H1 (cell line): ENCODE measurements at regions not wholly inside any gene's neighbourhood (a gene's known extent, or its start where the extent isn't known, plus 50 kb on each side); places are given as distances from the start of the nearest gene placed in this dataset.

ENCODE experiments used
- CTCF ChIA-PET: fragments of 300-600 bp; sonication (Branson Sonifier 250); formaldehyde crosslinking; loops from one replicate; lab custom pipeline; 2021; ENCODE audit not compliant: partially characterized antibody; lab: Charles Lee
- POLR2A ChIA-PET: fragments of 300-600 bp; sonication (Branson Sonifier 250); formaldehyde crosslinking; loops from one replicate; lab custom pipeline; 2021; ENCODE audit warnings: inconsistent platforms; ENCODE audit not compliant: partially characterized antibody; lab: Charles Lee
- DNase-seq, 2 experiments: peaks; one replicate each; pipeline versions ENCODE4 v3.0.0 to v3.0.0-alpha.2; 2010 to 2022; ENCODE audit warnings: low spot score in 2 of 2, low read depth in 1 of 2, mixed read lengths in 1 of 2
- FAIRE-seq: peaks from 2 replicates; lab custom pipeline; 2011; peaks lifted over from hg19 to GRCh38; lab: Jason Lieb, UNC
- H2AFZ ChIP-seq: 2 replicates; pipeline ENCODE4 v1.8.1; 2012; ENCODE audit warnings: low read length, inconsistent platforms
- H2AK5ac ChIP-seq: 2 replicates; pipeline ENCODE4 v1.6.1; 2013; ENCODE audit warnings: low read depth, low read length
- H2BK120ac ChIP-seq: replicated peaks from 2 replicates; pipeline ENCODE3; 2013; ENCODE audit warnings: low read depth, low read length, inconsistent platforms
- H2BK12ac ChIP-seq: 2 replicates; pipeline ENCODE4 v1.6.1; 2013; ENCODE audit warnings: low read depth, low read length
- H2BK15ac ChIP-seq: 2 replicates; pipeline ENCODE4 v1.6.1; 2013; ENCODE audit warnings: low read length
- H2BK20ac ChIP-seq: 2 replicates; pipeline ENCODE4 v1.6.1; 2013; ENCODE audit warnings: low read length
- H2BK5ac ChIP-seq: 2 replicates; pipeline ENCODE4 v1.6.1; 2013; ENCODE audit warnings: low read depth, low read length
- H3K14ac ChIP-seq: 2 replicates; pipeline ENCODE4 v1.6.1; 2013; ENCODE audit warnings: inconsistent platforms; ENCODE audit not compliant: insufficient read length
- H3K18ac ChIP-seq: 2 replicates; pipeline ENCODE4 v1.6.1; 2013; ENCODE audit warnings: low read length; ENCODE audit errors: extremely low read depth
- H3K23ac ChIP-seq: 2 replicates; pipeline ENCODE4 v1.6.1; 2013; ENCODE audit warnings: inconsistent platforms; ENCODE audit not compliant: insufficient read length
- H3K23me2 ChIP-seq: 2 replicates; pipeline ENCODE4 v1.6.1; 2013; ENCODE audit warnings: low read depth, low read length
- H3K27ac ChIP-seq: 2 replicates; pipeline ENCODE4 v1.6.1; 2011; ENCODE audit warnings: low read depth, low read length, inconsistent platforms
- H3K27me3 ChIP-seq, 4 experiments: replicated peaks in 1 of 4; 1 replicate in 1 of 4; 2 replicates in 3 of 4; pipeline versions ENCODE4 v1.6.1 to v1.8.1; 2011 to 2013; ENCODE audit warnings: low read length in 3 of 4, mild to moderate bottlenecking in 3 of 4, inconsistent platforms in 2 of 4, mixed read lengths in 2 of 4, moderate library complexity in 1 of 4; ENCODE audit not compliant: control insufficient read depth in 3 of 4, insufficient read depth in 3 of 4; ENCODE audit errors: extremely low read depth in 1 of 4
- H3K36me3 ChIP-seq, 4 experiments: 2 replicates each; pipeline versions ENCODE4 v1.6.1 to v1.8.1; 2011 to 2013; ENCODE audit warnings: mild to moderate bottlenecking in 4 of 4, low read length in 3 of 4, moderate library complexity in 2 of 4, control low read depth in 1 of 4, inconsistent platforms in 1 of 4; ENCODE audit not compliant: insufficient read depth in 4 of 4, control insufficient read depth in 2 of 4
- H3K4ac ChIP-seq: replicated peaks from 2 replicates; pipeline ENCODE3; 2013; ENCODE audit warnings: low read length, low read depth, mixed read lengths, inconsistent platforms; ENCODE audit not compliant: insufficient read length
- H3K4me1 ChIP-seq, 4 experiments: replicated peaks in 1 of 4; 1 replicate in 1 of 4; 2 replicates in 3 of 4; pipeline versions ENCODE4 v1.6.1 to v1.8.1; 2011 to 2013; ENCODE audit warnings: low read length in 3 of 4, inconsistent platforms in 2 of 4, mixed read lengths in 1 of 4; ENCODE audit not compliant: insufficient read depth in 4 of 4, control insufficient read depth in 3 of 4
- H3K4me2 ChIP-seq, 2 experiments: 2 replicates each; pipeline versions ENCODE4 v1.6.1 to v1.8.1; 2011 to 2013; ENCODE audit warnings: low read depth in 2 of 2, low read length in 2 of 2, control low read depth in 1 of 2, inconsistent platforms in 1 of 2, mild to moderate bottlenecking in 1 of 2; ENCODE audit not compliant: insufficient read depth in 1 of 2
- H3K4me3 ChIP-seq, 4 experiments: fragments of 200-600, 300-600 bp in 1 of 4; sonication (generic), shearing (Covaris generic), sonication (Bioruptor Twin) in 1 of 4; 2 replicates each; pipeline versions ENCODE4 v1.5.1 to v1.8.1; 2011 to 2016; ENCODE audit warnings: low read length in 4 of 4, low read depth in 3 of 4, control low read depth in 2 of 4, inconsistent platforms in 2 of 4, mild to moderate bottlenecking in 2 of 4, mixed read lengths in 1 of 4, moderate library complexity in 1 of 4; ENCODE audit not compliant: insufficient read depth in 2 of 4; ENCODE audit errors: extremely low read depth in 1 of 4
- H3K56ac ChIP-seq: replicated peaks from 2 replicates; pipeline ENCODE3; 2013; ENCODE audit warnings: low read depth, mild to moderate bottlenecking, mixed read lengths, low read length, inconsistent platforms; ENCODE audit not compliant: insufficient read length
- H3K79me1 ChIP-seq: 2 replicates; pipeline ENCODE4 v1.6.1; 2013; ENCODE audit warnings: low read depth, low read length, control low read depth
- H3K79me2 ChIP-seq, 2 experiments: 2 replicates each; pipeline versions ENCODE4 v1.6.1 to v1.8.1; 2012 to 2013; ENCODE audit warnings: low read length in 2 of 2, mild to moderate bottlenecking in 2 of 2, inconsistent platforms in 1 of 2; ENCODE audit not compliant: insufficient read depth in 2 of 2, control insufficient read depth in 1 of 2
- H3K9ac ChIP-seq, 4 experiments: replicated peaks in 1 of 4; 1 replicate in 1 of 4; 2 replicates in 3 of 4; pipeline versions ENCODE4 v1.6.1 to v1.8.1; 2011 to 2013; ENCODE audit warnings: low read depth in 3 of 4, low read length in 3 of 4, control low read depth in 2 of 4, mild to moderate bottlenecking in 2 of 4, moderate library complexity in 2 of 4, inconsistent platforms in 1 of 4; ENCODE audit errors: extremely low read depth in 1 of 4
- H3K9me3 ChIP-seq, 2 experiments: 2 replicates each; pipeline versions ENCODE4 v1.6.1 to v1.8.1; 2012 to 2013; ENCODE audit warnings: mild to moderate bottlenecking in 2 of 2, moderate library complexity in 2 of 2, control low read depth in 1 of 2, inconsistent platforms in 1 of 2, low read depth in 1 of 2, low read length in 1 of 2, mixed read lengths in 1 of 2; ENCODE audit not compliant: insufficient read depth in 2 of 2
- H4K20me1 ChIP-seq, 2 experiments: replicated peaks in 1 of 2; 2 replicates each; pipeline versions ENCODE3 to v1.8.1; 2011 to 2013; ENCODE audit warnings: inconsistent platforms in 2 of 2, low read length in 2 of 2, mild to moderate bottlenecking in 1 of 2; ENCODE audit not compliant: insufficient read depth in 2 of 2, control insufficient read depth in 1 of 2
- H4K5ac ChIP-seq: 2 replicates; pipeline ENCODE4 v1.6.1; 2013; ENCODE audit warnings: low read length, low read depth, mixed read lengths, inconsistent platforms; ENCODE audit not compliant: insufficient read length
- H4K8ac ChIP-seq: 2 replicates; pipeline ENCODE4 v1.8.0; 2013; ENCODE audit warnings: mild to moderate bottlenecking, moderate library complexity, low read length, inconsistent platforms; ENCODE audit not compliant: insufficient read depth; ENCODE audit errors: extremely low read depth
- H4K91ac ChIP-seq: replicated peaks from 2 replicates; pipeline ENCODE3; 2013; ENCODE audit warnings: low read length, mixed read lengths, inconsistent platforms; ENCODE audit not compliant: insufficient read length
- BACH1 ChIP-seq: IDR thresholded peaks from 2 replicates; pipeline ENCODE4 v1.6.1; 2012; ENCODE audit warnings: low read length, improper control_type of control experiment
- CBX5 ChIP-seq: fragments of 300-800, 300-1000 bp; sonication (generic); IDR thresholded peaks from 2 replicates; pipeline ENCODE4 v1.7.1; 2016; ENCODE audit warnings: antibody characterized with exemption, low read length, low read depth
- KDM4A ChIP-seq: IDR thresholded peaks from one replicate; pipeline ENCODE4 v1.7.1; 2012; ENCODE audit warnings: low read depth, mild to moderate bottlenecking, moderate library complexity, low read length, inconsistent platforms; ENCODE audit not compliant: severe bottlenecking
- NANOG ChIP-seq: IDR thresholded peaks from 2 replicates; pipeline ENCODE4 v1.6.1; 2011; ENCODE audit warnings: low read length, low read depth, mild to moderate bottlenecking, inconsistent platforms; ENCODE audit not compliant: insufficient read depth, poor library complexity, severe bottlenecking
- NRF1 ChIP-seq: IDR thresholded peaks from 2 replicates; pipeline ENCODE4 v1.6.1; 2011; ENCODE audit warnings: mild to moderate bottlenecking, low read depth, low read length, improper control_type of control experiment
- POLR2AphosphoS5 ChIP-seq: IDR thresholded peaks from 2 replicates; pipeline ENCODE4 v1.6.1; 2011; ENCODE audit warnings: low read depth, low read length
- RAD21 ChIP-seq, 2 experiments: IDR thresholded peaks in 1 of 2; conservative IDR thresholded peaks in 1 of 2; 2 replicates each; pipeline ENCODE4 v1.6.1; 2011; ENCODE audit warnings: low read depth in 2 of 2, low read length in 2 of 2, improper control_type of control experiment in 1 of 2, inconsistent platforms in 1 of 2, mild to moderate bottlenecking in 1 of 2, moderate library complexity in 1 of 2
- RNF2 ChIP-seq: fragments of 200-900, 300-1000 bp; sonication (generic); IDR thresholded peaks from 2 replicates; pipeline ENCODE4 v1.7.1; 2016; ENCODE audit warnings: borderline replicate concordance, low read depth, mild to moderate bottlenecking, antibody characterized with exemption, low read length; ENCODE audit not compliant: poor library complexity, severe bottlenecking; ENCODE audit errors: missing control alignments
- SAP30 ChIP-seq: fragments of 300-600 bp; sonication (generic); IDR thresholded peaks from 2 replicates; pipeline ENCODE4 v1.7.1; 2012; ENCODE audit warnings: low read length, moderate library complexity, mild to moderate bottlenecking, inconsistent platforms; ENCODE audit not compliant: insufficient read depth, insufficient replicate concordance
- SIN3A ChIP-seq, 2 experiments: IDR thresholded peaks in 1 of 2; conservative IDR thresholded peaks in 1 of 2; 2 replicates each; pipeline ENCODE4 v1.6.1; 2011 to 2012; ENCODE audit warnings: low read length in 2 of 2, improper control_type of control experiment in 1 of 2, low read depth in 1 of 2, mild to moderate bottlenecking in 1 of 2
- SIRT6 ChIP-seq: IDR thresholded peaks from one replicate; pipeline ENCODE4 v1.7.1; 2012; ENCODE audit warnings: low read length, inconsistent platforms
- TAF1 ChIP-seq: IDR thresholded peaks from 2 replicates; pipeline ENCODE4 v1.6.1; 2011; ENCODE audit warnings: mild to moderate bottlenecking, low read depth, low read length
- WGBS, 2 experiments: shearing (Covaris generic) in 1 of 2; methylation state at CpG; one replicate each; pipeline versions ENCODE4 v1.1.6 to v1.1.7; 2013 to 2015; ENCODE audit warnings: low lambda C conversion rate in 2 of 2, mixed read lengths in 2 of 2, inconsistent platforms in 1 of 2, low coverage in 1 of 2, missing lambda C conversion rate in 1 of 2; ENCODE audit not compliant: insufficient replicate concordance in 2 of 2, insufficient coverage in 1 of 2, insufficient read length in 1 of 2; ENCODE audit errors: extremely low coverage in 1 of 2, missing lambda C conversion rate in 1 of 2; 5-methylcytosine and 5-hydroxymethylcytosine counted together
- TF ChIP-seq, protein P1 (sequence below): IDR thresholded peaks from 2 replicates; pipeline ENCODE4 v1.6.1; 2011; ENCODE audit warnings: low read length, improper control_type of control experiment

- no peak overlapping the region for H2BK20ac ChIP-seq
- H2BK5ac ChIP-seq: no peak overlapping the region
- H4K5ac ChIP-seq: no peak overlapping the region
- H3K4ac ChIP-seq: no peak overlapping the region
- no peak overlapping the region for H3K14ac ChIP-seq
- 100% methylated on average over 1 of the region's 1 CpG; no CpG with 5 or more reads in 1 of the 2 experiments for WGBS, 2 experiments
- no peak overlapping the region for H3K27ac ChIP-seq
- no peaks in the 10 kb centered on the region for H3K27me3 ChIP-seq
- no peaks in the 10 kb centered on the region for H3K36me3 ChIP-seq
- 0 out of 4 replicates have a peak, but pooled peaks cover 0 to 5% of the 10 kb centered on the region in 2 experiments for H3K9me3 ChIP-seq
- no peak overlapping the region for H4K91ac ChIP-seq
- no peaks in the 10 kb centered on the region for H3K4me1 ChIP-seq
- ChIA-PET POLR2A (no interaction called here), CTCF (interaction anchor here (1.2 kb wide), 1 partner anchor 11 kb away, joined by 3 read pairs; no protein-coding TSS in a partner anchor)
- H3K4me3 ChIP-seq: no peak overlapping the region
- H2AK5ac ChIP-seq: no peak overlapping the region
- no peak overlapping the region for H3K4me2 ChIP-seq
- H3K56ac ChIP-seq: no peak overlapping the region
- no peak overlapping the region for H3K9ac ChIP-seq
- no peak overlapping the region for H3K18ac ChIP-seq
- H3K79me1 ChIP-seq: no peaks in the 10 kb centered on the region
- H2AFZ ChIP-seq: no peak overlapping the region
- no peak overlapping the region for H3K23ac ChIP-seq
- H4K20me1 ChIP-seq: no peaks in the 10 kb centered on the region
- no peaks in the 10 kb centered on the region for H3K79me2 ChIP-seq
- DNase-seq: no peak
- no peak for FAIRE-seq
- no peak overlapping the region for H2BK12ac ChIP-seq
- no peak overlapping the region for H2BK120ac ChIP-seq
- H3K23me2 ChIP-seq: no peaks in the 10 kb centered on the region
- no peak overlapping the region for H2BK15ac ChIP-seq
- H4K8ac ChIP-seq: no peak overlapping the region
- no peak for TF ChIP-seq TAF1
- no peak for TF ChIP-seq SIRT6
- no peak for TF ChIP-seq NRF1
- TF ChIP-seq SAP30: no peak
- no peak for TF ChIP-seq BACH1
- no peak for TF ChIP-seq NANOG
- no peak for TF ChIP-seq CBX5
- no peak for TF ChIP-seq KDM4A
- TF ChIP-seq POLR2AphosphoS5: no peak
- TF ChIP-seq RAD21 (IDR thresholded peaks at IDR 0.05 in 1 of 2, conservative IDR thresholded peaks at IDR 0.05 in 1 of 2; ENCODE audit: low read depth in 2 of 2, low read length in 2 of 2): no peak
- TF ChIP-seq, protein P1, sequence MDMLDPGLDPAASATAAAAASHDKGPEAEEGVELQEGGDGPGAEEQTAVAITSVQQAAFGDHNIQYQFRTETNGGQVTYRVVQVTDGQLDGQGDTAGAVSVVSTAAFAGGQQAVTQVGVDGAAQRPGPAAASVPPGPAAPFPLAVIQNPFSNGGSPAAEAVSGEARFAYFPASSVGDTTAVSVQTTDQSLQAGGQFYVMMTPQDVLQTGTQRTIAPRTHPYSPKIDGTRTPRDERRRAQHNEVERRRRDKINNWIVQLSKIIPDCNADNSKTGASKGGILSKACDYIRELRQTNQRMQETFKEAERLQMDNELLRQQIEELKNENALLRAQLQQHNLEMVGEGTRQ: no peak
- TF ChIP-seq RNF2: no peak
- no peak for TF ChIP-seq SIN3A (conservative IDR thresholded peaks at IDR 0.05 in 1 of 2, IDR thresholded peaks at IDR 0.05 in 1 of 2; ENCODE audit: low read depth in 1 of 2, low read length in 2 of 2)
Measured at GRCh38 chr2:156765450-156765849, 329.3 kb downstream of the GPD2 start.
